Neutrophil (primary cell): ENCODE measurements at regions not wholly inside any gene's neighbourhood (a gene's known extent, or its start where the extent isn't known, plus 50 kb on each side); places are given as distances from the start of the nearest gene placed in this dataset.

Experiments used
- H3K27ac ChIP-seq: fragments of 200-600 bp; sonication (generic); 2 replicates; pipeline ENCODE4 v1.5.1; 2016; ENCODE audit warnings: mild to moderate bottlenecking, moderate library complexity
- H3K27me3 ChIP-seq: fragments of 200-600 bp; sonication (generic); 2 replicates; pipeline ENCODE4 v1.6.0; 2016; ENCODE audit warnings: mild to moderate bottlenecking
- H3K36me3 ChIP-seq: fragments of 200-600 bp; sonication (generic); 2 replicates; pipeline ENCODE4 v1.5.1; 2017
- H3K4me1 ChIP-seq, 2 experiments: fragments of 200-600 bp in 1 of 2; sonication (generic) in 1 of 2; 1 replicate in 1 of 2; 2 replicates in 1 of 2; pipeline versions ENCODE4 v1.5.1 to v1.6.1; 2013 to 2016; ENCODE audit warnings: low read depth in 1 of 2, low read length in 1 of 2, mild to moderate bottlenecking in 1 of 2, moderate library complexity in 1 of 2; ENCODE audit not compliant: control insufficient read depth in 1 of 2, insufficient read depth in 1 of 2
- H3K4me3 ChIP-seq, 2 experiments: fragments of 200-600 bp in 1 of 2; sonication (generic) in 1 of 2; 1 replicate in 1 of 2; 2 replicates in 1 of 2; pipeline ENCODE4 v1.5.1; 2013 to 2016; ENCODE audit warnings: low read depth in 1 of 2, low read length in 1 of 2, mild to moderate bottlenecking in 1 of 2, moderate library complexity in 1 of 2
- H3K9me3 ChIP-seq: fragments of 200-600 bp; sonication (generic); 2 replicates; pipeline ENCODE4 v1.5.1; 2016
- TF ChIP-seq, protein P1 (sequence below): fragments of 200-600 bp; sonication (generic); IDR thresholded peaks from 2 replicates; pipeline ENCODE4 v1.5.1; 2016; ENCODE audit warnings: antibody characterized with exemption

DNA sequence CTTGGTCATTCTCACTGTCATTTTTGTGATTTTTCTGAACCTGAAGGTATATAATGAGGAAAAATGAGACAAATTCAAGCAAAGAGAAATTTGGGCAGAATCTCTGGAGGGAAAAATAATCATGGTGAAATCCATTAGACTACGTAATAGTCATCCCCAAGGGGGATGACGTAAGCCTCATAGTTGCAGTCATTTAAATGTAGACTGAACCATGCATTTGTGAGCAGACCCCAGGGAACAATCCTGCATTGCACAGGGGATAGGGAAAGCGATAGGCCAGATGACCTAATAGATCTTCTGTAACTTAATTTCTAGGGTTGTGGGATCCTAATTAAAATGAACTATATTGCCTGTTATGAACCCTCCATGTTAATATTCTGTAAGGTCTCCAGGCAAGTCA is 167.4 kb upstream of the C1orf21 start:
- Histone ChIP-seq H3K4me1 (no peaks in the 10 kb centered on the region), H3K4me3 (no peak overlapping the region), H3K36me3 (no peaks in the 10 kb centered on the region), H3K9me3 (no peaks in the 10 kb centered on the region), H3K27me3 (no peaks in the 10 kb centered on the region), H3K27ac (no peak overlapping the region)
- TF ChIP-seq, protein P1, sequence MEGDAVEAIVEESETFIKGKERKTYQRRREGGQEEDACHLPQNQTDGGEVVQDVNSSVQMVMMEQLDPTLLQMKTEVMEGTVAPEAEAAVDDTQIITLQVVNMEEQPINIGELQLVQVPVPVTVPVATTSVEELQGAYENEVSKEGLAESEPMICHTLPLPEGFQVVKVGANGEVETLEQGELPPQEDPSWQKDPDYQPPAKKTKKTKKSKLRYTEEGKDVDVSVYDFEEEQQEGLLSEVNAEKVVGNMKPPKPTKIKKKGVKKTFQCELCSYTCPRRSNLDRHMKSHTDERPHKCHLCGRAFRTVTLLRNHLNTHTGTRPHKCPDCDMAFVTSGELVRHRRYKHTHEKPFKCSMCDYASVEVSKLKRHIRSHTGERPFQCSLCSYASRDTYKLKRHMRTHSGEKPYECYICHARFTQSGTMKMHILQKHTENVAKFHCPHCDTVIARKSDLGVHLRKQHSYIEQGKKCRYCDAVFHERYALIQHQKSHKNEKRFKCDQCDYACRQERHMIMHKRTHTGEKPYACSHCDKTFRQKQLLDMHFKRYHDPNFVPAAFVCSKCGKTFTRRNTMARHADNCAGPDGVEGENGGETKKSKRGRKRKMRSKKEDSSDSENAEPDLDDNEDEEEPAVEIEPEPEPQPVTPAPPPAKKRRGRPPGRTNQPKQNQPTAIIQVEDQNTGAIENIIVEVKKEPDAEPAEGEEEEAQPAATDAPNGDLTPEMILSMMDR, result no peak

DNA sequence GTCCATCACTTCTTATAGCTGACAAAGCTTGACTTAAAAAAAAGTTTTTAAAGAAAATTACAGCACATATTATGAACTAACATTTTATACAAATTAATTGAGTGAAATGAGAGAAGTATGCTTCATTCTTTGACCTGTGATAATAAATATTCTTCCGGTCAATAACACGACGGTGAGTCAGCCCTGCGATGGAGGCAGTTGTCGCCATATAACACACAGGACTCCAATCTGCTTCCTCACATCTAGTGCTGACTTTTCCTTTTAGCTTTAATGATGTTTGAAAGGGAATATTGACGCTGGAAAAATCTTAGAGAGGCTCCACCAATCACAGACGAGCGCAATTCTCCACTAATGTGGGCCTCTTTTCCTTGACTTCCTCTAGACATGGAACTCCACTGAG is 166.9 kb upstream of the C1orf21 start:
- no peaks in the 10 kb centered on the region for H3K36me3 ChIP-seq
- H3K27me3 ChIP-seq, result no peaks in the 10 kb centered on the region
- H3K27ac ChIP-seq, result no peak overlapping the region
- no peaks in the 10 kb centered on the region for H3K9me3 ChIP-seq
- no peaks in the 10 kb centered on the region for H3K4me1 ChIP-seq
- no peak overlapping the region for H3K4me3 ChIP-seq
- TF ChIP-seq, protein P1, result no peak

DNA sequence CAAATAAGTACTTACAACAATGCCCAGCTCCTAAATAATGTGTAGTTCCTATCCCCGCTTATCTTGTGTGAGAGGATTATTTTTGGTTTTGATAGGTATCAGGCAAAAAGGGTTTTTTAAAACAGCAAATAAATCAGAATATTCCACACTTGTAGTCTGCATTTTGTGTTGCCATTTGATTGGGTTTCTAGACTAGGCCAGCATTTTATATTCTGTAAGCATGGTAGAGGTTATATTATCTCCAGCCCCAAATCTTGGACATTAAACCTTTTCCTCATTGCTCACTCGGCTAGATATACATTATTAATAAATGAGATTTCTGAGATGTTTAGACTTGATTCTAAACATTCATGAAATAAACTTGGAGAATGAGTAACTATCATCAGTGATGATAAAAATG is 165.7 kb upstream of the C1orf21 start:
- TF ChIP-seq, protein P1, result no peak
- H3K36me3 ChIP-seq, result no peaks in the 10 kb centered on the region
- H3K4me3 ChIP-seq, result no peak overlapping the region
- H3K9me3 ChIP-seq, result no peaks in the 10 kb centered on the region
- H3K27me3 ChIP-seq, result no peaks in the 10 kb centered on the region
- no peaks in the 10 kb centered on the region for H3K4me1 ChIP-seq
- H3K27ac ChIP-seq, result no peak overlapping the region

DNA sequence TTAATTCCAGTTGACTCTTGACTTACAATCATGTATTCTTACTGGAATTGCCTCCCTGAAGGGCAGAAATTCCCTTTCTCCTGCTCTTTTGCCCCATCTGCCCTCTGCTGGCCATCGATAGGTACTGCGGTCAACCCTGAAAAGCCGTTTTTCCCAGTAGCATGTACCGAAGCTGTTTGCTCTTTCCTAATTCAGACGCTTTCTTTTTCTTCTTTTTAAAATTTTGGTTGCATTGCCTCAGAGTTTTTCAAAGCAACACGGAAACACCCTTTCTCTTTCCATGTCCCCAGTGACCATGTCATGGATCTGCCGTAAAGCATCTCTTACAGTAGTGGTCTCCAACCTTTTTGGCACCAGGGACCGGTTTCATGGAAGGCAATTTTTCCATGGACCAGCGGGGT is 164.2 kb upstream of the C1orf21 start:
- Histone ChIP-seq H3K9me3 (no peaks in the 10 kb centered on the region), H3K4me3 (no peak overlapping the region), H3K4me1 (no peaks in the 10 kb centered on the region), H3K27me3 (no peaks in the 10 kb centered on the region), H3K36me3 (no peaks in the 10 kb centered on the region), H3K27ac (no peak overlapping the region)
- TF ChIP-seq, protein P1, result peak; percentile 87

DNA sequence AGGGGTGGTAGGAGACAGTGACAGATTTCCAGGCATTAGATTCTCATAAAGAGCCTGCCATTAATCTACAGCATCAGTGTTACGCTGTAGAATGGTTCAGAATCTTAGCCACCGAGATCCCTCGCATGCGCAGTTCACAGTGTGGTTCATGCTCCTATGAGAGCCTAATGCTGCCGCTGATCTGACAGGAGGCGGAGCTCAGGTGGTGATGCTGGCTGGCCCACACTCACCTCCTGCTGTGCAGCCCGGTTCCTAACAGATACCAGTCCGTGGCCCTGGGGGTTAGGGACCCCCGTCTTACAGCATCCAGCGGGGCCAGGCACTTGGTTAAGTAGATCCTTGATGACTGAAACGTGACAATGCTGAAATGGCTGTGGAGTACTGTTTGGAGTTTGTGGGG is 163.6 kb upstream of the C1orf21 start:
- Histone ChIP-seq H3K36me3 (no peaks in the 10 kb centered on the region), H3K27ac (no peak overlapping the region), H3K9me3 (no peaks in the 10 kb centered on the region), H3K27me3 (no peaks in the 10 kb centered on the region), H3K4me1 (no peaks in the 10 kb centered on the region), H3K4me3 (no peak overlapping the region)
- TF ChIP-seq, protein P1, result no peak
